ENCODE measurements at regions not wholly inside any gene's neighbourhood (a gene's known extent, or its start where the extent isn't known, plus 50 kb on each side); places are given as distances from the start of the nearest gene placed in this dataset.

- Histone ChIP-seq H3K36me3 (no peaks in the 10 kb centered on the region), H3K9me3 (no peaks in the 10 kb centered on the region), H3K27me3 (replicated peaks; ENCODE audit: insufficient read depth) (no peaks in the 10 kb centered on the region), H3K4me1 (replicated peaks) (no peaks in the 10 kb centered on the region), H3K27ac (no peak overlapping the region), H3K4me3 (no peak overlapping the region)
- no peak for DNase-seq (ENCODE audit: low spot score)
- TF ChIP-seq, protein P1, sequence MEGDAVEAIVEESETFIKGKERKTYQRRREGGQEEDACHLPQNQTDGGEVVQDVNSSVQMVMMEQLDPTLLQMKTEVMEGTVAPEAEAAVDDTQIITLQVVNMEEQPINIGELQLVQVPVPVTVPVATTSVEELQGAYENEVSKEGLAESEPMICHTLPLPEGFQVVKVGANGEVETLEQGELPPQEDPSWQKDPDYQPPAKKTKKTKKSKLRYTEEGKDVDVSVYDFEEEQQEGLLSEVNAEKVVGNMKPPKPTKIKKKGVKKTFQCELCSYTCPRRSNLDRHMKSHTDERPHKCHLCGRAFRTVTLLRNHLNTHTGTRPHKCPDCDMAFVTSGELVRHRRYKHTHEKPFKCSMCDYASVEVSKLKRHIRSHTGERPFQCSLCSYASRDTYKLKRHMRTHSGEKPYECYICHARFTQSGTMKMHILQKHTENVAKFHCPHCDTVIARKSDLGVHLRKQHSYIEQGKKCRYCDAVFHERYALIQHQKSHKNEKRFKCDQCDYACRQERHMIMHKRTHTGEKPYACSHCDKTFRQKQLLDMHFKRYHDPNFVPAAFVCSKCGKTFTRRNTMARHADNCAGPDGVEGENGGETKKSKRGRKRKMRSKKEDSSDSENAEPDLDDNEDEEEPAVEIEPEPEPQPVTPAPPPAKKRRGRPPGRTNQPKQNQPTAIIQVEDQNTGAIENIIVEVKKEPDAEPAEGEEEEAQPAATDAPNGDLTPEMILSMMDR (IDR thresholded peaks at IDR 0.05): no peak
- TF ChIP-seq POLR2AphosphoS5 (IDR thresholded peaks at IDR 0.05) (no peak), POLR2A (IDR thresholded peaks at IDR 0.05) (no peak)
- intact Hi-C loops (cut with DNase I): no loop called here
- 81% methylated on average over 4 of the region's 4 CpGs for WGBS
These were observed 55.4 kb upstream of the GBA3 start for GRCh38 chr4:22637306-22637705.

Small RNA genes in the stretch of these regions (small RNA-seq; reads per million reads assigned to genes)
- 0 reads per million in 2 donors for gene AC098583.1

Data from prostate gland (tissue), 2 donors.